ENCODE measurements at regions not wholly inside any gene's neighbourhood (a gene's known extent, or its start where the extent isn't known, plus 50 kb on each side); places are given as distances from the start of the nearest gene placed in this dataset.

DNA sequence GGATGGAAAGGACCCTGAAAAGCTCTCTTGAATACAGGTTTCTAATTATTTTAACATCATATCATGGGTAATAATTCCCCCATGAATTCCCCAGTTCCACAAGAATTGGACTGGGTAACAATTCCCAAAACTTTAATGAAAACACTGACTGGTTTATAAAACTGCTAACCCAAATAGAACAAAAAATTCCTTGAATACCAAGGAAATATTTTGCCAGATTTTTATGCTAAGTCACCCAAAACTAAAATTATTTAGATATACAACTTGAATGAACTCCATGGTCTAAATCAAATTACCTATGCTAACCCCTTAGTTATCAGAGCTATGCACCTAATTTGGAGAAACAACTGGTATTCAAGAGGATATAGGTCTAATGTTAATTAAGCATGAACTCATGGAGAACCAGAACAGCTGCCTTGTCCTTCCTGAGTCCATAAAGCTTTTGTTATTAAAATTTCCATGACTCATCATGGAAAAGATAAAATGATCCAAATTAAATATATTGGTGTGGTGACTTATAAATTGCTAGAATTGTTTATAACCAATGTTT lies 164.9 kb upstream of the TUT7 start:
- TF ChIP-seq GATA3 (IDR thresholded peaks at IDR 0.05; ENCODE audit: low read depth, low read length) = no peak
- no peak for TF ChIP-seq GATA2 (IDR thresholded peaks at IDR 0.05; ENCODE audit: low read depth, low read length)

DNA sequence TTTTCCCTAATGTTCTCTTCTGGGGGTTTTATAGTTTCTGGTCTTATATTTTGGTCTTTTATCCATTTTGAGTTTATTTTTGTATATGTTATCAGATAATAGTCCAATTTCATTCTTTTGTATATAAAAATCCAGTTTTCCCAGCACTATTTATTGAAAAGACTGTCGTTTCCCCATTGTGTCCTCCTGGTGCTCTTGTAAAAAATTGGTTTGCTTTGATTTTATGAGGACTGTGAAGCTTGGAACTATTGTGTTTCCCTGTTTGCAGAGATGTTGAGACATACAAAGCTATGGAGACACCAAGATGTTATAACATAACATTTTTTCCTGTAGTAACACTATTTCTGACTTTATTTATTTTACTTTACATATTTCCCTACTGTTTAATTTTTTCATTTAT lies 163.3 kb upstream of the TUT7 start:
- no peak for TF ChIP-seq GATA2 (IDR thresholded peaks at IDR 0.05; ENCODE audit: low read depth, low read length)
- TF ChIP-seq GATA3 (IDR thresholded peaks at IDR 0.05; ENCODE audit: low read depth, low read length) = no peak

DNA sequence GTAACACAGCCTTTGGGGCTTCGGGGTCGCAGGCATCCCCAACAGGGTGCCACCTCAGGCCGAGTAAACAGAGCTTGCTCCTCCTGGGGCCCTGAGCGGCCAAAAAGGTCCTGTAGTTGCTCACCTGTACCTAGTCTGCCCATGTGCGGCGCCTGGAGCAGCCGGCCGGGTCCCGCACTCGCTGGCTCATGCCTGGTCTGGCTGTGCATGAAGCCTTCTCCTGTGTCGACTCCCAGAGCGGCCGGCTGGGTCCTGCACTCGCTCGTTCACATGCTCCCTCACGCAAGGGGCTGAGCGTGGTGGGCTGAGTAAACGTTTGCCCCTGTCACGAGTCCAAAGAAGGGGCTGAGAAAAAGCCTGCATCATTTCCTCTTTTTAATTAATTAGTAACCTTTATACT lies 162.4 kb upstream of the TUT7 start:
- TF ChIP-seq GATA2 (IDR thresholded peaks at IDR 0.05; ENCODE audit: low read depth, low read length) (no peak), GATA3 (IDR thresholded peaks at IDR 0.05; ENCODE audit: low read depth, low read length) (no peak)

DNA sequence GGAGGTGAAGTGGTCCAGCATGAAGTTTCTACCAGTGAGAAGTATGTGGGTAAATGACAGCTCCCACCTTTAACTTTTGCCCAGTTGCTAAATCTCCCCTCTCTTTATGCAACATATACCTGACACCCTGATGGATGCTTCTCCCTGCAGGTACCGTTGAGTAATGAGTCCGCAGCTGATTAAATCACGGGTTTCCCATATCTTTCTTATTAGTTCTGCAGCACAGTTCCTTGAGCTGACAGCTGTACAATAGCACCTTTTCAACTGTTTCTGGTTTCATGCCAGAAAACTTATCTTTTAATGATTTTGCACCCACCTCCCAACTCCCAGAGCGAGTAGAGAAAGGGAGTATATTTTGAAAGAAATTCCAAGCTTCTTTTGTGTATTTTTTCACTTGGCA lies 161.0 kb upstream of the TUT7 start:
- no peak for TF ChIP-seq GATA2 (IDR thresholded peaks at IDR 0.05; ENCODE audit: low read depth, low read length)
- TF ChIP-seq GATA3 (IDR thresholded peaks at IDR 0.05; ENCODE audit: low read depth, low read length) = no peak

DNA sequence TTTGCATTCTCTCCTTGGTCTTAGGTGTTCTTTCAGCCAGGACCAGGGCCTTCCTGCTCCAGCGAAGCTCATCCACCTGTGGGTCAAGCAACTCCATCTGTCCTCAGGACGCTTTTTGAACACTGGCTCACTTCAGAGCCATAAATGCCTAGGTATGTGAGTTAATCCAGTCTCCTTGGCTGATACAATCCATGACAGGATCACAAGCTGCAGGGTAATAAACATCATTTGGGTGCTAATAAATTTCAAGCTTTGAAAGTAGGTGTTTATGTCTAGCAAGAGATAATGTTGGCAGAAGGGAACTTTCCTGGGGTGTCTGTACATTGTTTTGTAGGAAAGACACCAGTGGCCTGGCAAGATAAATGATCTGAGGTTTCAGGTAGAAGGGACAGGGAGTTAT lies 159.2 kb upstream of the TUT7 start:
- no peak for TF ChIP-seq GATA2 (IDR thresholded peaks at IDR 0.05; ENCODE audit: low read depth, low read length)
- no peak for TF ChIP-seq GATA3 (IDR thresholded peaks at IDR 0.05; ENCODE audit: low read depth, low read length)

DNA sequence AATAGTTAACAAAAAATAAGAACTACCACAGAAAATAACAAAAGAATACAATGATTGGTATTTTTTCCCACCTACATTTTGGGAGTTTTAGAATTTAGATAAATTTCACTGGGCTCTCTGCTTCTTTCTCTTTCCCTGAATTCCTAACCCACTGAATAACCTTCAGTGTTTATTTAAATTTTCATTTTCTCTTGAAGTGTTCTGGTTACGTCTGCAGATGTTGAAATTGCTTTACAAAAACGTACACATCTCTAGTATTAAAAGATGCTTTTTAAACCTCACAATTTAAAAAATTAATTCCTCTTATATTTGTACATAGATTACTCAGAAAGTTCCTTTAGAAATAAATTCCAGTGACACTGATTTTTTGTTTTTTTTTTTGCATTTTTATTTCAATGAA lies 158.7 kb upstream of the TUT7 start:
- TF ChIP-seq GATA3 (IDR thresholded peaks at IDR 0.05; ENCODE audit: low read depth, low read length) = no peak
- TF ChIP-seq GATA2 (IDR thresholded peaks at IDR 0.05; ENCODE audit: low read depth, low read length) = no peak

DNA sequence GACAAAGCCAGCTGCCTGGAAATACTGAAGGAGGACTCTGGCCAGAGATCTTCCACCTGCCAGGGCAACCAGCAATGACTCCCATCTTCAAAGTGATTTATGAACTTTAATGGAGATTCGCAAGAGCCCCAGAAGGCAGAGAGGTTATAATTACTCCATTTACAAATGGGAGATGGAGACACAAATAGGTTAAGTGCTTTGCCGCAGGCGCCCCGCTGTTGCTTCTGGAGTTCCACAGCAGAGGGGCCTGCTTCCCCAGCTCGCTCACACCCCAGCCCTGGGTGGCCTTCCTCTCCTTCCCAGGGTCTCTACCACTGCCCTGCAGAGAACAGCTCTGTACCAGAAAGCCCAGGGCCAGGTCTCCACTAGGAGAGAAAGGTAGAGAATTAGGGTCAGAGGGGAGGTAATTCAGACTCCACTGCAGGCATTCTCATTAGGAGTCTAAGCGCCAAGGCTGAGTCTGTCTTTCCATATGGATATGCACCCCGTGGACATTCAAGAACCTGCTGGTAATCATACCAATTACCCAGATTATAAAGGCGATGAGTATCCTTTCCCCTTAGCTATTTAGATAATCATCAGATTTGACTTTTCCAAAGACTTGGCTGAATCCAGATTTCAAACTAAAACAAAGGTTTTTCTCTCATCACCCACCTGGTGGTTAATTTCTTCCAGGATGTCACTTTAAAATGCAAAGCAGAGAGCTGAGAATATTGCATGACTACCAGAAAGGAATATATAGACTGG lies 157.6 kb upstream of the TUT7 start:
- peak; percentile 67 for TF ChIP-seq GATA2 (IDR thresholded peaks at IDR 0.05; ENCODE audit: low read depth, low read length)
- TF ChIP-seq GATA3 (IDR thresholded peaks at IDR 0.05; ENCODE audit: low read depth, low read length) = peak; percentile 88

DNA sequence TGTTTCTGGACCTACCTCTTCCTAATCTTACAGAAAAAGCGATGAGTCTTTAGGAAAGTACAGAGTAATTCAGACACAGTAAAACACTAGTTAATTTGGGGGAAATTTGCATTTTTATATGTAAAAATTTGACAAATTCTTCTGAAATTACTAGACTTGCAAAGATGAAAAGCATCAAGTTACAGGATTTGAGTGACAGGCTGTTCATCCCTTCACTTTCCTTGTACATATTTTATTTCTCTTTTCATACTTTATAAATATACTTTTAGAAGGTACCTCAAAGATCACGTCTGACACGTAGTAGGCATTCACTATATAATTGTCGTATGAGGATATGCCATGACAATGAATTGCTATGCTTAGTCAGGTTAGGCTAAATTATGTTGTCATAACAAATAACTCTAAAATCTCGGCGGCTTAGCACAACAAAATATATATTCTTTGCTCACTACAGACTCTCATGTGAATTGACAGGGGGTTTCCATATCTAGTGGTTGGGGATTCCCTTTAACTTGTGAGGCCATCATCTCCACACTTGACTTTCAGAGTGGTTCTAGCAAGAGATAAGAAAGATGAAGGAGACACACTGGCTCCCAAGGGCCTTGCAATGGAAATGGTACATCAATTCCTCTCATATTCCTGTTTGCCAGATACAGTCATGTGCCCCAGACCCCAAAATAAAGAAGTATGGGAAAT lies 154.1 kb upstream of the TUT7 start:
- TF ChIP-seq GATA3 (IDR thresholded peaks at IDR 0.05; ENCODE audit: low read depth, low read length) (no peak), GATA2 (IDR thresholded peaks at IDR 0.05; ENCODE audit: low read depth, low read length) (no peak)

DNA sequence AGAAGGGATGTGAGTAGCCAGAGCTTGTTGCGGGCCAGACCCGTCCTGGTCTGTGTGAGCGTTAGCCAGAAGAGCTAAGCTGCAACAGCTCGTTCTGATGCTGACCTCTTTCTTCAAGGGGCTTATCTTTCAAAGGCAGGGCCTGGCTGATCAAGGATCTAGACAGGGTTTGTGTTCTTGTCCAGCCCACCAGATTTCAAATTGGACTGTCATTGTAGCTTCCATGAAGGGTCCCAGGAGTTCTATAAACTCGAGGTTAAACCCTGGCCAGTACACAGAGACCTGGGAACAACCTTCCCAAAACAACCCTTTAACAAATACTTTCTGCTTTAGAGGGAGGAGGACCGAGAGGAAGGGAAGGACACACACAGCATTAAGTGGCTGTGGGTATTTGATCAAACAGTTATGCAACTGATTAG lies 153.0 kb upstream of the TUT7 start:
- no peak for TF ChIP-seq GATA3 (IDR thresholded peaks at IDR 0.05; ENCODE audit: low read depth, low read length)
- no peak for TF ChIP-seq GATA2 (IDR thresholded peaks at IDR 0.05; ENCODE audit: low read depth, low read length)

DNA sequence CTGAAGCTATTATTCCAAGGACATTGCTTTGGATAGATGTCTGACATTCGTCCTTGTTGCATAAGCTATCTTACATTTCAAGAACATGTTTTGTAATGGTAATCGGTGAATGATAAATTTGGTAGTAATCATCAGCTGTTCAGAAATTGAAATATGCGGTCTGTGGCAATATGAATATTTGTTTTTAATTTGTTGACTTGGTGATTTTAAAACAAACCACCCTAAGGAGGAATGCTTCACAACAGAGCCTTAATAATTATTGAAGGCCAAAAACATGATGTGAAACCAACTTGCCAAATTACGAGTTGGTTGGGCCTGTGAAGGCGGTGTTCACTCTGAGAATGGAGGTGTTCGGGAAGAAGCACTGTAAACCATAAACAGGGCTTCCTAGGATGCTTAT lies 149.7 kb upstream of the TUT7 start:
- no peak for TF ChIP-seq GATA3 (IDR thresholded peaks at IDR 0.05; ENCODE audit: low read depth, low read length)
- TF ChIP-seq GATA2 (IDR thresholded peaks at IDR 0.05; ENCODE audit: low read depth, low read length) = no peak

DNA sequence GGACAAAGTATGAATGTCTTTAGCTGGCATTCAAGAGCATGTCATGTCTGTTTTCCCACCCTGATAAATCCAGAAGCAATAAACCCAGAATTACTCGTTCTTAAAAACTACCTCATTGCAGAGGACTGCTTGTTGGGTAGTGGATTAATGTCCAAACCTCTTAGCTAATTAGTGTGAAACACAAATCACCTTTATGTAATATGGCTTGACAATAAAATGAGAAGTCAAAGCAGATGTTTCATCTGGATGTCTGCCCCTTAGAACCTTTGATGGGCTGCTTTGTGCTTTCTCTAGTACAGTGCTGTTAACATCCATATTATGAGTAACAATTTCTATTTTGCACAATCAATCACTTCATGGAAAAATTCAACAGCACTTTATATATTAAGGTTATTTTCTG lies 149.1 kb upstream of the TUT7 start:
- TF ChIP-seq GATA3 (IDR thresholded peaks at IDR 0.05; ENCODE audit: low read depth, low read length) = no peak
- TF ChIP-seq GATA2 (IDR thresholded peaks at IDR 0.05; ENCODE audit: low read depth, low read length) = no peak

DNA sequence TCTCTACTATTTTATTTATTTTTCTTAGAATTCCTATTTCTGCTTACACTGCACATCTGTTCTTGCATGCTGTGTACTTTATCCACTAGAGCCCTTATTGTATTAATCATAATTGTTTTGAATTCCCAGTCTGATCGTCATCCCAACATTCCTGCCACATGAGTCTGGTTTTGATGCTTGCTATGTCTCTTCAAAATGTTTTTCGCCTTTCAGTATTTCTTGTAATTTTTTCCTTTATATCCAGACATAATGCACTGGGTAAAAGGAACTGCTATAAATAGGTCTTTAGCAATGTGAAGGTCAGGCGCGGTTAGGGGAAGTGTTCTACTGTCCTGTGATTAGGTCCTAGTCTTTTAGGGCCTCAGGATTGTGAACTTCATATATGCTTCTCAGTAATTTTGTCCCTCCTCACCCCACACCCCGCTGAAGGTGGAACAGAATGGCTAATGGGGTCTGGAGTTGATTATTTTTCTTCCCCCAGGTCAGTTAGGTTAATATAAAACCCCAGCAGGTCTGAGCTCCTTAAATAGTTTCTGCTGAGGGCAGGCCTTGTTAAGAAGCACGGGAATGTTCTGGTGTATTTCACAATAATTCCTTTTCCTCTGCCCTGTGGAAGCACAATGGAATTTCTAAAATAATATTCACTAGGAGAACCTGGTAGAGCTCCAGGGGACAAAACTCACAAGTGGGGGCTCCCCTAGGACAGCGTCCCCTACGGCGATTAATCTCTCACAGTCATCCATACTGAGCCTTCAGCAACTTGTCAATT lies 146.6 kb upstream of the TUT7 start:
- no peak for TF ChIP-seq GATA2 (IDR thresholded peaks at IDR 0.05; ENCODE audit: low read depth, low read length)
- TF ChIP-seq GATA3 (IDR thresholded peaks at IDR 0.05; ENCODE audit: low read depth, low read length) = no peak

DNA sequence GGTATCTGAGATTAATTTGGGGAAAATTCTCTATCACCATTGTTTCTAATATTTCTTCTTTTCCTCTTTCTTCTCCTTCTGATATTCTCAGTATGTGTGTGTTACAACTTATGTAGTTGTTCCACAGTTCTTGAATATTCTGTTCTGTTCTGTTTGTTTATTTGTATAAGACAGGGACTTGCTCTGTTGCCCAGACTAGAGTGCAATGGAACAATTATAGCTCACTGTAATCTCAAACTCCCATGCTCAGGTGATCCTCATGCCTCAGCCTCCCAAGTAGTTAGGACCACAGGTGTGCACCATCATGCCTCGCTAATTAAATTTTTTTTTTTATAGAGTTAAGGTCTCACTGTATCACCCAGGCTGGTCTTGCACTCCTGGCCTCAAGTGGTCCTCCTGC lies 145.8 kb upstream of the TUT7 start:
- TF ChIP-seq GATA2 (IDR thresholded peaks at IDR 0.05; ENCODE audit: low read depth, low read length) = no peak
- TF ChIP-seq GATA3 (IDR thresholded peaks at IDR 0.05; ENCODE audit: low read depth, low read length) = no peak

DNA sequence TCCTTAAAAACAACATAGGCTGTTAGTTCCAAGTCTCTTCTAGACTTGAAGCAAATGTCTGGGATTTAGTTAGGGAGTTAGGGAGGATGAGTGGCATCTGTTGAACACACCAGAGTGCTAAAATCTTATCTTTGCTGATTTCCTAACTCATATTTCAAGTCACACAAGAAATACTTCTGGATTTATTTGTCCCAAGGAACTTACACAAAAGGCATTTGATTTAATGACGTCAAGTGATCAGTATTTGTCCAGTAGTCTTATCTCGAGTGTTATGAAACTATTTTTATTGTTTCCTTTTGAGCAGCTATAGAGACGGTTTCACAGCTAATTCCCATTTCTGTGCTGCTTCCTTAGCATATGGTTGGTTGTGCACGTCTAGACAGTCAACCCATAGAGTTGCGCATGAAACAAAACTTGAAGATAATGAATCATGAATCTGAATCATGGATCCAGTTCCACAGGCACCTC lies 140.5 kb upstream of the TUT7 start:
- TF ChIP-seq GATA2 (IDR thresholded peaks at IDR 0.05; ENCODE audit: low read depth, low read length) (no peak), GATA3 (IDR thresholded peaks at IDR 0.05; ENCODE audit: low read depth, low read length) (no peak)
